ENCODE measurements at regions not wholly inside any gene's neighbourhood (a gene's known extent, or its start where the extent isn't known, plus 50 kb on each side); places are given as distances from the start of the nearest gene placed in this dataset.

GRCh38 chr1:217253985-217254384, 376.9 kb downstream of the GPATCH2 start (continued):
- TF ChIP-seq CEBPZ (IDR thresholded peaks at IDR 0.05; ENCODE audit: low read depth, low read length): no peak

GRCh38 chr1:217253351-217253750, 377.5 kb downstream of the GPATCH2 start:
- ChIA-PET SMC1A (ENCODE audit: uncharacterized antibody, unreplicated experiment) (no interaction called here), POLR2A (no interaction called here), RAD21 (ENCODE audit: unreplicated experiment) (no interaction called here), CTCF (no interaction called here)
- H3K4me1 ChIP-seq (ENCODE audit: control insufficient read depth, insufficient read depth, low read length): no peaks in the 10 kb centered on the region
- BruUV-seq (replicated peaks): no TSS peak
- no peak overlapping the region for H3K27ac ChIP-seq (ENCODE audit: control insufficient read depth, insufficient read depth)
- TF ChIP-seq SMARCA5 (IDR thresholded peaks at IDR 0.05): no peak
- no peak for TF ChIP-seq HSF1 (IDR thresholded peaks at IDR 0.05; ENCODE audit: low read depth, low read length)
- no peak for TF ChIP-seq CBFB (IDR thresholded peaks at IDR 0.05; ENCODE audit: low read depth)
- TF ChIP-seq MYB (IDR thresholded peaks at IDR 0.05; ENCODE audit: borderline replicate concordance, low read depth, low read length): no peak
- no peak for TF ChIP-seq ZBTB11 (CRISPR knock-in tag; IDR thresholded peaks at IDR 0.05)
- no peak for TF ChIP-seq HCFC1 (IDR thresholded peaks at IDR 0.05; ENCODE audit: low read length)
- no peak for TF ChIP-seq MEF2B (IDR thresholded peaks at IDR 0.05; ENCODE audit: partially characterized antibody, poor library complexity, severe bottlenecking)
- no peak for TF ChIP-seq BACH1 (IDR thresholded peaks at IDR 0.05; ENCODE audit: borderline replicate concordance)
- no peak for TF ChIP-seq NBN (IDR thresholded peaks at IDR 0.05)
- TF ChIP-seq POLR2AphosphoS2 (IDR thresholded peaks at IDR 0.05; ENCODE audit: low read depth, low read length): no peak
- TF ChIP-seq ZNF24 (IDR thresholded peaks at IDR 0.05): no peak
- TF ChIP-seq CBX3 (IDR thresholded peaks at IDR 0.05; ENCODE audit: borderline replicate concordance, low read depth): no peak
- TF ChIP-seq NRF1 (conservative IDR thresholded peaks at IDR 0.05; ENCODE audit: low read depth, low read length): no peak
- no peak for TF ChIP-seq MEF2A (IDR thresholded peaks at IDR 0.05; ENCODE audit: insufficient read depth, low read depth, low read length)
- no peak for TF ChIP-seq SUZ12 (IDR thresholded peaks at IDR 0.05; ENCODE audit: unreplicated experiment)
- TF ChIP-seq RAD51 (IDR thresholded peaks at IDR 0.05): no peak
- TF ChIP-seq FOXM1 (IDR thresholded peaks at IDR 0.05; ENCODE audit: low read depth, low read length): no peak
- in situ Hi-C loops (cut with MboI) (no loop called here), intact Hi-C loops (cut with micrococcal nuclease; ENCODE audit: unreplicated experiment) (no loop called here)
- DNase-seq (ENCODE audit: low read depth, low spot score): no peak
- no peaks in the 10 kb centered on the region for H3K9me3 ChIP-seq (replicated peaks; ENCODE audit: control insufficient read depth, insufficient read depth, low read length)
- no peaks in the 10 kb centered on the region for H3K79me2 ChIP-seq (ENCODE audit: control insufficient read depth, insufficient read depth, low read length)
- H3K27me3 ChIP-seq (replicated peaks in 1 of 2; ENCODE audit: control insufficient read depth in 2 of 2, insufficient read depth in 2 of 2, low read length in 1 of 2): no peaks in the 10 kb centered on the region
- no peak for ATAC-seq
- no peak overlapping the region for H2AFZ ChIP-seq (ENCODE audit: control insufficient read depth, low read depth, low read length)
- no peak for FAIRE-seq
- no peaks in the 10 kb centered on the region for H4K20me1 ChIP-seq (ENCODE audit: control insufficient read depth, insufficient read depth)
- WGBS (ENCODE audit: insufficient coverage, insufficient replicate concordance, low lambda C conversion rate, missing lambda C conversion rate): 64% methylated on average over 2 of the region's 2 CpGs
- H3K9ac ChIP-seq (ENCODE audit: control insufficient read depth, insufficient read depth, low read length): no peak overlapping the region
- no peak overlapping the region for H3K4me3 ChIP-seq
- no peak overlapping the region for H3K4me2 ChIP-seq (ENCODE audit: control insufficient read depth, insufficient read depth)
- no peaks in the 10 kb centered on the region for H3K36me3 ChIP-seq (ENCODE audit: control insufficient read depth in 2 of 2, insufficient read depth in 2 of 2, low read length in 1 of 2)

Measured in GM12878 (cell line).